Fibroblast of skin of right quadriceps (primary cell): ENCODE measurements at regions not wholly inside any gene's neighbourhood (a gene's known extent, or its start where the extent isn't known, plus 50 kb on each side); places are given as distances from the start of the nearest gene placed in this dataset.

ENCODE experiments used
- DNase-seq: peaks from one replicate; pipeline ENCODE4 v3.0.0-alpha.2; 2013

- no peak for DNase-seq
Measured at GRCh38 chr2:2843969-2844548, 513.0 kb upstream of the MYT1L start.

- no peak for DNase-seq
Measured at GRCh38 chr2:2842466-2842865, 511.4 kb upstream of the MYT1L start.

- no peak for DNase-seq
Measured at GRCh38 chr2:2840681-2841300, 509.7 kb upstream of the MYT1L start.

- DNase-seq, result no peak
Measured at GRCh38 chr2:2839782-2840531, 508.9 kb upstream of the MYT1L start.

- DNase-seq, result no peak
Measured at GRCh38 chr2:2839393-2839781, 508.3 kb upstream of the MYT1L start.

- no peak for DNase-seq
Measured at GRCh38 chr2:2838548-2838845, 507.4 kb upstream of the MYT1L start.

GRCh38 chr2:2837746-2838547 is 506.9 kb upstream of the MYT1L start:
- no peak for DNase-seq

GRCh38 chr2:2836343-2837070 is 505.4 kb upstream of the MYT1L start:
- no peak for DNase-seq

GRCh38 chr2:2834516-2835254 is 503.6 kb upstream of the MYT1L start:
- no peak for DNase-seq

GRCh38 chr2:2834105-2834504 is 503.0 kb upstream of the MYT1L start:
- DNase-seq, result no peak

GRCh38 chr2:2832657-2833056 is 501.6 kb upstream of the MYT1L start:
- no peak for DNase-seq

GRCh38 chr2:2831633-2832032 is 500.6 kb upstream of the MYT1L start:
- no peak for DNase-seq

GRCh38 chr2:2830576-2830975 is 499.5 kb upstream of the MYT1L start:
- no peak for DNase-seq

- DNase-seq, result no peak
Measured at GRCh38 chr2:2828774-2829368, 497.8 kb upstream of the MYT1L start.

- DNase-seq, result no peak
Measured at GRCh38 chr2:2827761-2828221, 496.7 kb upstream of the MYT1L start.

- DNase-seq, result no peak
Measured at GRCh38 chr2:2827046-2827636, 496.1 kb upstream of the MYT1L start.

- DNase-seq, result no peak
Measured at GRCh38 chr2:2826621-2827020, 495.5 kb upstream of the MYT1L start.

- no peak for DNase-seq
Measured at GRCh38 chr2:2826209-2826551, 495.1 kb upstream of the MYT1L start.

GRCh38 chr2:2825516-2826208 is 494.6 kb upstream of the MYT1L start:
- DNase-seq, result no peak

- DNase-seq, result no peak
Measured at GRCh38 chr2:2825062-2825461, 494.0 kb upstream of the MYT1L start.

- DNase-seq, result no peak
Measured at GRCh38 chr2:2824588-2824987, 493.5 kb upstream of the MYT1L start.
